Thyroid gland (tissue), 4 donors: ENCODE measurements at regions not wholly inside any gene's neighbourhood (a gene's known extent, or its start where the extent isn't known, plus 50 kb on each side); places are given as distances from the start of the nearest gene placed in this dataset.
"Not testable (repeated sequence)": the region's sequence is repeated elsewhere in the genome, so short reads cannot be mapped to it uniquely, and the experiment has no call there.

Experiments used
- DNase-seq, 2 donors: peaks; one replicate each; pipeline ENCODE4 v3.0.0-alpha.2; 2019
- H3K27ac ChIP-seq, 3 donors: fragments of 200-600 bp; sonication (generic); 1 replicate in 2 of 3; 2 replicates in 1 of 3; pipeline ENCODE4 v1.5.1; 2016 to 2019; ENCODE audit warnings: mild to moderate bottlenecking in 1 of 3, moderate library complexity in 1 of 3
- H3K27me3 ChIP-seq: fragments of 200-600 bp; sonication (generic); one replicate; pipeline ENCODE4 v1.5.1; 2019
- H3K36me3 ChIP-seq, 2 donors: fragments of 200-600 bp; sonication (generic); one replicate each; pipeline ENCODE4 v1.5.1; 2016 to 2019
- H3K4me1 ChIP-seq, 2 donors: fragments of 200-600 bp; sonication (generic); one replicate each; pipeline ENCODE4 v1.5.1; 2017 to 2019
- H3K4me3 ChIP-seq, 3 donors: fragments of 200-600 bp; sonication (generic); replicated peaks in 1 of 3; 1 replicate in 2 of 3; 2 replicates in 1 of 3; pipeline ENCODE4 v1.5.1; 2016; ENCODE audit warnings: mild to moderate bottlenecking in 1 of 3
- H3K9me3 ChIP-seq: fragments of 200-600 bp; sonication (generic); one replicate; pipeline ENCODE4 v1.5.1; 2017
- POLR2A ChIP-seq, 2 donors: fragments of 450-650 bp; IDR thresholded peaks; one replicate each; pipeline ENCODE4 v1.6.1; 2017; ENCODE audit warnings: antibody characterized with exemption in 2 of 2, mild to moderate bottlenecking in 2 of 2, moderate library complexity in 1 of 2
- WGBS, 2 donors: methylation state at CpG; one replicate each; pipeline ENCODE4 v1.1.5; 2017; 5-methylcytosine and 5-hydroxymethylcytosine counted together
- intact Hi-C: fragments of 100-400 bp; cut with DNase I; formaldehyde crosslinking; loops from one replicate; pipeline ENCODE4 v1.15.1; 2023
- TF ChIP-seq, protein P1 (sequence below), 6 experiments: fragments of 200-600 bp in 3 of 6; fragments of 450-650 bp in 3 of 6; sonication (generic) in 3 of 6; IDR thresholded peaks; one replicate each; pipeline ENCODE4 v1.5.1; 2016 to 2019; ENCODE audit warnings: antibody characterized with exemption in 6 of 6, mild to moderate bottlenecking in 2 of 6, inconsistent platforms in 1 of 6, moderate library complexity in 1 of 6

GRCh38 chr11:46176421-46176820 lies 55.2 kb upstream of the PHF21A start:
- Histone ChIP-seq H3K36me3 (no peaks in the 10 kb centered on the region), H3K27ac (no peak overlapping the region), H3K4me3 (no peak overlapping the region), H3K9me3 (no peaks in the 10 kb centered on the region), H3K27me3 (no peaks in the 10 kb centered on the region), H3K4me1 (no peaks in the 10 kb centered on the region)
- DNase-seq: no peak
- intact Hi-C loops: no loop called here
- TF ChIP-seq POLR2A (IDR thresholded peaks at IDR 0.05): no peak
- TF ChIP-seq, protein P1, sequence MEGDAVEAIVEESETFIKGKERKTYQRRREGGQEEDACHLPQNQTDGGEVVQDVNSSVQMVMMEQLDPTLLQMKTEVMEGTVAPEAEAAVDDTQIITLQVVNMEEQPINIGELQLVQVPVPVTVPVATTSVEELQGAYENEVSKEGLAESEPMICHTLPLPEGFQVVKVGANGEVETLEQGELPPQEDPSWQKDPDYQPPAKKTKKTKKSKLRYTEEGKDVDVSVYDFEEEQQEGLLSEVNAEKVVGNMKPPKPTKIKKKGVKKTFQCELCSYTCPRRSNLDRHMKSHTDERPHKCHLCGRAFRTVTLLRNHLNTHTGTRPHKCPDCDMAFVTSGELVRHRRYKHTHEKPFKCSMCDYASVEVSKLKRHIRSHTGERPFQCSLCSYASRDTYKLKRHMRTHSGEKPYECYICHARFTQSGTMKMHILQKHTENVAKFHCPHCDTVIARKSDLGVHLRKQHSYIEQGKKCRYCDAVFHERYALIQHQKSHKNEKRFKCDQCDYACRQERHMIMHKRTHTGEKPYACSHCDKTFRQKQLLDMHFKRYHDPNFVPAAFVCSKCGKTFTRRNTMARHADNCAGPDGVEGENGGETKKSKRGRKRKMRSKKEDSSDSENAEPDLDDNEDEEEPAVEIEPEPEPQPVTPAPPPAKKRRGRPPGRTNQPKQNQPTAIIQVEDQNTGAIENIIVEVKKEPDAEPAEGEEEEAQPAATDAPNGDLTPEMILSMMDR (IDR thresholded peaks at IDR 0.05): no peak
- WGBS, 2 donors: 69 to 80% methylated on average over 4 of the region's 4 CpGs

GRCh38 chr11:46175401-46176002 lies 54.2 kb upstream of the PHF21A start:
- WGBS, 2 donors: 74 to 75% methylated on average over 7 of the region's 7 CpGs
- Histone ChIP-seq H3K27me3 (no peaks in the 10 kb centered on the region), H3K4me1 (no peaks in the 10 kb centered on the region), H3K9me3 (no peaks in the 10 kb centered on the region), H3K36me3 (no peaks in the 10 kb centered on the region), H3K4me3 (no peak overlapping the region), H3K27ac (no peak overlapping the region)
- no peak for DNase-seq
- intact Hi-C loops: no loop called here
- no peak for TF ChIP-seq POLR2A (IDR thresholded peaks at IDR 0.05)
- TF ChIP-seq, protein P1 (IDR thresholded peaks at IDR 0.05): no peak

DNA sequence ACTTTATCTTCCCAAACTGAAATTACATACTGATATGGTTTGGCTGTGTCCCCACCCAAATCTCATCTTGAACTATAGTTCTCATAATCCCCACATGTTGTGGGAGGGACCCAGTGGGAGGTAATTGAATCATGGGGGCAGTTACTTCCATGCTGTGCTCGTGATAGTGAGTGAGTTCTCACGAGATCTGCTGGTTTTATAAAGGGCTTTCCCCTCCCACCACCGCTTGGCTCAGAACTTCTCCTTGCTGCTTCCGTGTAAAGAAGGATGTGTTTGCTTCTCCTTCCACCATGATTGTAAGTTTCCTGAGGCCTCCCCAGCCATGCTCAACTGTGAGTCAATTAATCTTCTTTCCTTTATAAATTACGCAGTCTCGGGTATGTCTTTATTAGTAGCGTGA lies 50.4 kb upstream of the PHF21A start:
- H3K9me3 ChIP-seq, H3K4me3 ChIP-seq, H3K27me3 ChIP-seq, H3K27ac ChIP-seq, intact Hi-C loops, H3K4me1 ChIP-seq, H3K36me3 ChIP-seq, DNase-seq: not testable (repeated sequence)
- WGBS, 2 donors: 69 to 75% methylated on average over 7 of the region's 7 CpGs
